ENCODE measurements at regions not wholly inside any gene's neighbourhood (a gene's known extent, or its start where the extent isn't known, plus 50 kb on each side); places are given as distances from the start of the nearest gene placed in this dataset.

GRCh38 chr2:18136881-18137475, 258.5 kb downstream of the KCNS3 start:
- Mint-ChIP-seq H3K27me3 (peaks cover 5% of the 10 kb centered on the region), H3K9me3 (peaks cover 2% of the 10 kb centered on the region), H3K4me3 (no peak overlapping the region), H3K27ac (no peak overlapping the region), H3K4me1 (no peaks in the 10 kb centered on the region), H3K36me3 (no peaks in the 10 kb centered on the region)
- ATAC-seq: no peak

GRCh38 chr2:18133310-18133709, 254.8 kb downstream of the KCNS3 start:
- Mint-ChIP-seq H3K4me3 (no peak overlapping the region), H3K4me1 (no peaks in the 10 kb centered on the region), H3K36me3 (no peaks in the 10 kb centered on the region), H3K27ac (no peak overlapping the region), H3K9me3 (no peaks in the 10 kb centered on the region), H3K27me3 (no peaks in the 10 kb centered on the region)
- peak; percentile 16 for ATAC-seq

GRCh38 chr2:18132697-18133096, 254.2 kb downstream of the KCNS3 start:
- Mint-ChIP-seq H3K4me1 (no peaks in the 10 kb centered on the region), H3K36me3 (no peaks in the 10 kb centered on the region), H3K9me3 (no peaks in the 10 kb centered on the region), H3K4me3 (no peak overlapping the region), H3K27me3 (no peaks in the 10 kb centered on the region), H3K27ac (no peak overlapping the region)
- no peak for ATAC-seq

DNA sequence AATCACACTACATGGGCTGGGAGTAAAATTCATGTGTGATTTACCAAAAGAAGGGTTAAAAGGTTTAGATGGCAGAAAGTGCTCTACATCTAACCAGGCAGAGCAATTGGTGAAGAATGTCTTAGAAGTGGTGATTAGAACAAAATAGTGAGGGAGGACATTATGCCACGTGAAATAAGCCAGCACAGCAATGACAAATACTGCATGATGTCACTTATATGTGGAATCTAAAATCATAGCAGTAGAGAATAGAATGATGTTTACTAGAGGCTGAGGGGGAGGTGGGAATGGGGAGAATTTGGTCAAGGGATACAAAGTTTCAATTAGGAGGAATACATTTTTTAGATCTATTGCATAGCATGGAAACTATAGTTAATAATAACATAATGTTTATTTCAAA, 253.3 kb downstream of the KCNS3 start:
- H3K4me3 Mint-ChIP-seq: no peak overlapping the region
- no peaks in the 10 kb centered on the region for H3K27me3 Mint-ChIP-seq
- H3K27ac Mint-ChIP-seq: no peak overlapping the region
- ATAC-seq: no peak
- no peaks in the 10 kb centered on the region for H3K9me3 Mint-ChIP-seq
- H3K36me3 Mint-ChIP-seq: no peaks in the 10 kb centered on the region
- no peaks in the 10 kb centered on the region for H3K4me1 Mint-ChIP-seq

DNA sequence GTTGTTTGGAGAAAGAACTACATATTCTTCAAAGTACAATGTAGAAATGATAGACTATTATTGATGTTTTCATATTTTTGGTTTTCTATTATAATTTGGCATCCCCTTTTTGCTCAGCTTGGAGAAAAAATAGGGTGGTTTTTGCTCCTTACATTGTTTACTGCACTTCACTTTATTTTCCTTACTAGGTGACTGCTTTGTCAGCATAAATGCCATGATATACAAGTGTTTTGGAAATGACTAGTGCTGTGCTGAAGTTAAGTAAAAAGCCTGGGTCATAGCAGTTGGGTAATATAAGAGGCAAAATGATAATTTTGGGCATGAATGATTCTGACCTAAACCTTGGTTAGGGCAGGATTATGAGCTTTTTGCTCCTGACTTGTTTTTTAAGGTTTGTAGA, 250.9 kb downstream of the KCNS3 start:
- H3K9me3 Mint-ChIP-seq: no peaks in the 10 kb centered on the region
- no peaks in the 10 kb centered on the region for H3K27me3 Mint-ChIP-seq
- H3K4me3 Mint-ChIP-seq: no peak overlapping the region
- ATAC-seq: no peak
- no peak overlapping the region for H3K27ac Mint-ChIP-seq
- H3K36me3 Mint-ChIP-seq: no peaks in the 10 kb centered on the region
- H3K4me1 Mint-ChIP-seq: no peaks in the 10 kb centered on the region

- H3K4me1 Mint-ChIP-seq: peaks cover 7% of the 10 kb centered on the region
- no peak overlapping the region for H3K4me3 Mint-ChIP-seq
- H3K9me3 Mint-ChIP-seq: no peaks in the 10 kb centered on the region
- peaks cover 18% of the 10 kb centered on the region for H3K27me3 Mint-ChIP-seq
- no peak overlapping the region for H3K27ac Mint-ChIP-seq
- no peak for ATAC-seq
- no peaks in the 10 kb centered on the region for H3K36me3 Mint-ChIP-seq
These were observed 246.8 kb downstream of the KCNS3 start for GRCh38 chr2:18125303-18125702.

DNA sequence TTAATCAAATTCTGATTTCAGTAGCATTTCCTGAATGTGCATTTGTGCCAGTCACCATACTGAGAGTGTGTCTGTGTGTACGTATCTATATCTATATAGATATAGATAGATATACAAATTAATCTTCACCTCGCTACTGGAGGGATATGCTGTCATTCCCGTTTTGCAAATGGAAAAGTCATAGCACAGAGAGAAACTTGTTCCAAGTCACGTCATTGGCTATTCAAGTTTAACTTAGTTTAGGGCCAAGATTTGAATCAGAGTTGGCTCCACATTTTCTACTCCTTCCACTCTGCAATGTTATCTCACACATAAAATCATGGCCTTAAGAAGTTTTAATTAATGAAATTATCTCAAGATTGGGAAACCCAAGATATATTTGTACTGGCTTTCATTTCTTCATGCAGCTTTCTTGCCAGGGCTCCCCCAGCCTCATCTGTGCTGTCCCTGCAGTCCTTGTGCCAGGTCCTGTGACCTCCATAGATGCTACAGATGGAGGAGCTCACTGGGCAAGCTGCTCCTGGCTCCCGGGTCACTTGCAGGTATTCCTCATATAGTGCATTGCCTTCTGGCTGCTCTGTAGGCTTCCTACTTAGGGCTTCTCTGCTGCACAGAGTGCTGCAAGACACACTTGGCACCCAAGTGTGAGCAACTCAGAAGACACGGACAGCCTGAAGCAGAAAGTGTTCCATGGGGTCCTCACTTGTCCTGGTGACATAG, 245.8 kb downstream of the KCNS3 start:
- Mint-ChIP-seq H3K4me1 (peaks cover 7% of the 10 kb centered on the region), H3K9me3 (no peaks in the 10 kb centered on the region), H3K36me3 (no peaks in the 10 kb centered on the region), H3K27me3 (peaks cover 28% of the 10 kb centered on the region), H3K27ac (no peak overlapping the region), H3K4me3 (no peak overlapping the region)
- ATAC-seq: no peak

GRCh38 chr2:18123577-18123976, 245.1 kb downstream of the KCNS3 start:
- H3K27ac Mint-ChIP-seq: no peak overlapping the region
- ATAC-seq: peak; percentile 58
- no peaks in the 10 kb centered on the region for H3K9me3 Mint-ChIP-seq

GRCh38 chr2:18123211-18123570, 244.7 kb downstream of the KCNS3 start:
- peak; percentile 31 for ATAC-seq
- Mint-ChIP-seq H3K27me3 (peaks cover 33% of the 10 kb centered on the region), H3K9me3 (no peaks in the 10 kb centered on the region), H3K4me3 (no peak overlapping the region), H3K36me3 (no peaks in the 10 kb centered on the region), H3K4me1 (peaks cover 7% of the 10 kb centered on the region), H3K27ac (no peak overlapping the region)

More at GRCh38 chr2:18123577-18123976, 245.1 kb downstream of the KCNS3 start:
- no peak overlapping the region for H3K4me3 Mint-ChIP-seq
- H3K27me3 Mint-ChIP-seq: peaks cover 33% of the 10 kb centered on the region
- no peaks in the 10 kb centered on the region for H3K36me3 Mint-ChIP-seq
- peaks cover 7% of the 10 kb centered on the region for H3K4me1 Mint-ChIP-seq

GRCh38 chr2:18122544-18123210, 244.2 kb downstream of the KCNS3 start:
- Mint-ChIP-seq H3K27me3 (peaks cover 33% of the 10 kb centered on the region), H3K4me1 (peaks cover 7% of the 10 kb centered on the region), H3K27ac (no peak overlapping the region), H3K36me3 (no peaks in the 10 kb centered on the region), H3K9me3 (no peaks in the 10 kb centered on the region), H3K4me3 (no peak overlapping the region)
- no peak for ATAC-seq

- Mint-ChIP-seq H3K4me1 (peaks cover 7% of the 10 kb centered on the region), H3K27me3 (peaks cover 40% of the 10 kb centered on the region), H3K36me3 (no peaks in the 10 kb centered on the region), H3K4me3 (no peak overlapping the region), H3K27ac (no peak overlapping the region), H3K9me3 (no peaks in the 10 kb centered on the region)
- no peak for ATAC-seq
These were observed 241.4 kb downstream of the KCNS3 start for GRCh38 chr2:18119883-18120282.

DNA sequence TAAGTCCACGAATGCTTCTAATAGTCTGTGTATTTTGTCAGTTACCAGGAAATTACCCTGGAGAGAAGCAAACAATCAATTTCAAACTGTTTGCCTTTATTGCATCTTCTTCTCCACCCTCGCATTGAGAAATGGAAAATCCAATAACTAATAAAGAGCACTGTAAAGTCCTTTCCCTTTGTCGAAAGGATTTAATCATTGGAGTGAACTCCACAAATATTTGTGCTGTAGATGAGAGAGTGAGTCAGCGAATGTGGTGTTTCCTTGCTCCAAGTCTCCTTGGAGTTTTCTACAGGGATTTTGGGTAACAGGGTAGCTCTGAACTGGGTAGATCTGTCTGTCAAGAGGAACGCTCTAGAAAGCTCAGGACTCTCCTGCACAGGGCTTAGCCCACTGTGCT, 240.2 kb downstream of the KCNS3 start:
- H3K4me1 Mint-ChIP-seq: peaks cover 6% of the 10 kb centered on the region
- H3K9me3 Mint-ChIP-seq: no peaks in the 10 kb centered on the region
- ATAC-seq: no peak
- H3K27me3 Mint-ChIP-seq: peaks cover 40% of the 10 kb centered on the region
- no peak overlapping the region for H3K27ac Mint-ChIP-seq
- H3K36me3 Mint-ChIP-seq: no peaks in the 10 kb centered on the region
- no peak overlapping the region for H3K4me3 Mint-ChIP-seq

- H3K27ac Mint-ChIP-seq: no peak overlapping the region
- H3K4me1 Mint-ChIP-seq: no peaks in the 10 kb centered on the region
- no peak for ATAC-seq
- H3K4me3 Mint-ChIP-seq: no peak overlapping the region
- H3K36me3 Mint-ChIP-seq: no peaks in the 10 kb centered on the region
- no peaks in the 10 kb centered on the region for H3K9me3 Mint-ChIP-seq
- peaks cover 40% of the 10 kb centered on the region for H3K27me3 Mint-ChIP-seq
These were observed 239.1 kb downstream of the KCNS3 start for GRCh38 chr2:18117592-18117991.

- H3K27ac Mint-ChIP-seq: no peak overlapping the region
- no peaks in the 10 kb centered on the region for H3K4me1 Mint-ChIP-seq
- H3K36me3 Mint-ChIP-seq: no peaks in the 10 kb centered on the region
- no peak for ATAC-seq
- H3K9me3 Mint-ChIP-seq: no peaks in the 10 kb centered on the region
- no peak overlapping the region for H3K4me3 Mint-ChIP-seq
- H3K27me3 Mint-ChIP-seq: peaks cover 9% of the 10 kb centered on the region
These were observed 231.8 kb downstream of the KCNS3 start for GRCh38 chr2:18110222-18110621.

- H3K4me1 Mint-ChIP-seq: no peaks in the 10 kb centered on the region
- ATAC-seq: no peak
- H3K36me3 Mint-ChIP-seq: no peaks in the 10 kb centered on the region
- no peaks in the 10 kb centered on the region for H3K9me3 Mint-ChIP-seq
- H3K27me3 Mint-ChIP-seq: peaks cover 17% of the 10 kb centered on the region
- no peak overlapping the region for H3K4me3 Mint-ChIP-seq
- H3K27ac Mint-ChIP-seq: no peak overlapping the region
These were observed 228.4 kb downstream of the KCNS3 start for GRCh38 chr2:18106841-18107240.

GRCh38 chr2:18105929-18106328, 227.5 kb downstream of the KCNS3 start:
- no peak for ATAC-seq

More at GRCh38 chr2:18105929-18106328, 227.5 kb downstream of the KCNS3 start:
- H3K27me3 Mint-ChIP-seq: peaks cover 15% of the 10 kb centered on the region
- H3K4me1 Mint-ChIP-seq: no peaks in the 10 kb centered on the region
- H3K9me3 Mint-ChIP-seq: no peaks in the 10 kb centered on the region
- H3K4me3 Mint-ChIP-seq: no peak overlapping the region
- H3K27ac Mint-ChIP-seq: no peak overlapping the region
- no peaks in the 10 kb centered on the region for H3K36me3 Mint-ChIP-seq
